GM23338 (cell line): ENCODE measurements at regions not wholly inside any gene's neighbourhood (a gene's known extent, or its start where the extent isn't known, plus 50 kb on each side); places are given as distances from the start of the nearest gene placed in this dataset.

Source experiments
- JUNB ChIP-seq: IDR thresholded peaks from one replicate; pipeline ENCODE4 v1.6.1; 2016; ENCODE audit warnings: antibody characterized with exemption; ENCODE audit not compliant: unreplicated experiment
- ZNF331 ChIP-seq: fragments of 250-450 bp; sonication (Bioruptor Pico); IDR thresholded peaks from 2 replicates; pipeline ENCODE4 v1.5.0; 2020; ENCODE audit warnings: low read depth, mild to moderate bottlenecking, moderate library complexity
- TF ChIP-seq, protein P1 (sequence below), 2 experiments: fragments of 200-600 bp in 1 of 2; sonication (generic) in 1 of 2; conservative IDR thresholded peaks; 2 replicates each; pipeline versions ENCODE4 v1.5.1 to v1.6.1; 2016 to 2017; ENCODE audit warnings: antibody characterized with exemption in 2 of 2, low read depth in 2 of 2, mild to moderate bottlenecking in 2 of 2, moderate library complexity in 1 of 2
- TF ChIP-seq, protein P2 (sequence below): IDR thresholded peaks from one replicate; pipeline ENCODE4 v1.6.1; 2018; ENCODE audit warnings: antibody characterized with exemption; ENCODE audit not compliant: unreplicated experiment

DNA sequence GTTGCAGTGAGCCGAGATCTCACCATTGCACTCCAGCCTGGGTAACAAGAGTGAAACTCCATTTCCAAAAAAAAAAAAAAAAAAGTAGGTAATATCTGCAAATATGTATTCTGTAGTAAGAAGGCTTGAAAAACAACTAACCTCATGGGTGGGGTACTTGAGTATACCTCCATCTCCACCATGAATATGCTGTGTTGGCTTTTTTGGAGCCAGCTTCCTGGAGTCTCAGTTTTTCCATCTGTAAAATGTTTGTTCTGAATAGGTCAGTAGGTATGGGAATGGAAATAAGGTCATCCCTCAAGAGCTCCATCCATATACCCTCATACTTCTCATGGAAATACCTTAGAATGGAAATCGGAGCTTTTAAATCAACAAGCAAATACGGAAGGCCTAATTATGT is 430.0 kb upstream of the FAM98A start:
- TF ChIP-seq, protein P1, sequence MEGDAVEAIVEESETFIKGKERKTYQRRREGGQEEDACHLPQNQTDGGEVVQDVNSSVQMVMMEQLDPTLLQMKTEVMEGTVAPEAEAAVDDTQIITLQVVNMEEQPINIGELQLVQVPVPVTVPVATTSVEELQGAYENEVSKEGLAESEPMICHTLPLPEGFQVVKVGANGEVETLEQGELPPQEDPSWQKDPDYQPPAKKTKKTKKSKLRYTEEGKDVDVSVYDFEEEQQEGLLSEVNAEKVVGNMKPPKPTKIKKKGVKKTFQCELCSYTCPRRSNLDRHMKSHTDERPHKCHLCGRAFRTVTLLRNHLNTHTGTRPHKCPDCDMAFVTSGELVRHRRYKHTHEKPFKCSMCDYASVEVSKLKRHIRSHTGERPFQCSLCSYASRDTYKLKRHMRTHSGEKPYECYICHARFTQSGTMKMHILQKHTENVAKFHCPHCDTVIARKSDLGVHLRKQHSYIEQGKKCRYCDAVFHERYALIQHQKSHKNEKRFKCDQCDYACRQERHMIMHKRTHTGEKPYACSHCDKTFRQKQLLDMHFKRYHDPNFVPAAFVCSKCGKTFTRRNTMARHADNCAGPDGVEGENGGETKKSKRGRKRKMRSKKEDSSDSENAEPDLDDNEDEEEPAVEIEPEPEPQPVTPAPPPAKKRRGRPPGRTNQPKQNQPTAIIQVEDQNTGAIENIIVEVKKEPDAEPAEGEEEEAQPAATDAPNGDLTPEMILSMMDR (conservative IDR thresholded peaks at IDR 0.05; ENCODE audit: low read depth in 2 of 2), result no peak
- TF ChIP-seq, protein P2, sequence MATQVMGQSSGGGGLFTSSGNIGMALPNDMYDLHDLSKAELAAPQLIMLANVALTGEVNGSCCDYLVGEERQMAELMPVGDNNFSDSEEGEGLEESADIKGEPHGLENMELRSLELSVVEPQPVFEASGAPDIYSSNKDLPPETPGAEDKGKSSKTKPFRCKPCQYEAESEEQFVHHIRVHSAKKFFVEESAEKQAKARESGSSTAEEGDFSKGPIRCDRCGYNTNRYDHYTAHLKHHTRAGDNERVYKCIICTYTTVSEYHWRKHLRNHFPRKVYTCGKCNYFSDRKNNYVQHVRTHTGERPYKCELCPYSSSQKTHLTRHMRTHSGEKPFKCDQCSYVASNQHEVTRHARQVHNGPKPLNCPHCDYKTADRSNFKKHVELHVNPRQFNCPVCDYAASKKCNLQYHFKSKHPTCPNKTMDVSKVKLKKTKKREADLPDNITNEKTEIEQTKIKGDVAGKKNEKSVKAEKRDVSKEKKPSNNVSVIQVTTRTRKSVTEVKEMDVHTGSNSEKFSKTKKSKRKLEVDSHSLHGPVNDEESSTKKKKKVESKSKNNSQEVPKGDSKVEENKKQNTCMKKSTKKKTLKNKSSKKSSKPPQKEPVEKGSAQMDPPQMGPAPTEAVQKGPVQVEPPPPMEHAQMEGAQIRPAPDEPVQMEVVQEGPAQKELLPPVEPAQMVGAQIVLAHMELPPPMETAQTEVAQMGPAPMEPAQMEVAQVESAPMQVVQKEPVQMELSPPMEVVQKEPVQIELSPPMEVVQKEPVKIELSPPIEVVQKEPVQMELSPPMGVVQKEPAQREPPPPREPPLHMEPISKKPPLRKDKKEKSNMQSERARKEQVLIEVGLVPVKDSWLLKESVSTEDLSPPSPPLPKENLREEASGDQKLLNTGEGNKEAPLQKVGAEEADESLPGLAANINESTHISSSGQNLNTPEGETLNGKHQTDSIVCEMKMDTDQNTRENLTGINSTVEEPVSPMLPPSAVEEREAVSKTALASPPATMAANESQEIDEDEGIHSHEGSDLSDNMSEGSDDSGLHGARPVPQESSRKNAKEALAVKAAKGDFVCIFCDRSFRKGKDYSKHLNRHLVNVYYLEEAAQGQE, result no peak
- TF ChIP-seq ZNF331 (CRISPR knock-in tag), result no peak
- TF ChIP-seq JUNB, result no peak
